ENCODE measurements at regions not wholly inside any gene's neighbourhood (a gene's known extent, or its start where the extent isn't known, plus 50 kb on each side); places are given as distances from the start of the nearest gene placed in this dataset.

GRCh38 chr4:30350288-30350687, 369.9 kb upstream of the PCDH7 start:
- no peak for FAIRE-seq

- FAIRE-seq = no peak
Observed at GRCh38 chr4:30354605-30355004, 365.6 kb upstream of the PCDH7 start.

GRCh38 chr4:30362436-30362835, 357.7 kb upstream of the PCDH7 start:
- no peak for FAIRE-seq

- FAIRE-seq = no peak
Observed at GRCh38 chr4:30370105-30370504, 350.1 kb upstream of the PCDH7 start.

DNA sequence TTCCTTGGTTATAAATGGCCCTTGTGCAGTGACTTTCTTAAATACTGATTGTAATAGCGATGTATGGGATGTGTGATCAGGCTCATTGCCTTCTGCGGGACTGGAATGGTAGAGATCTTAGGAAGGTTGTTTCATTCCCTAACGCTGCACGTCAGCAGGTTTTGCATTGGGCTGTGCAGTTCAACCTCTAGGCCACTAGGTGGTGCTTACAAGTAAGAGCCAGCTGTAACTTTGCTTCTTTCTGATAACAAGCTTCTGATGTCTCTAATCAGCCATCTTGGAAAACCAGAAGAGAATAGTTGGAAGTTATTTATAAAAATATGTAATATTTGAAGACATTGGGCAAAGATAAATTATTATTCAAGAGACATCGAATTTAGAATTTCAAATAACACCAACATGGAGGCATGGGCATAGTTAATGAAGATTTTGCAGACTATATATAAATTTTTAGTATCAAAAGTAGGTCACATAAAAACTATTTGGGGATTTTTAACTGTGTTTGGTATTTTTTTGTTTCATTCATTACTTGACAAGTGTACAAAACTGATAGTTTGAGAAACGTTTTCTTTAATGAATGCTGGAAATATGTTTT, 339.7 kb upstream of the PCDH7 start:
- FAIRE-seq = peak; percentile 44

GRCh38 chr4:30385650-30386049, 334.5 kb upstream of the PCDH7 start:
- no peak for FAIRE-seq

DNA sequence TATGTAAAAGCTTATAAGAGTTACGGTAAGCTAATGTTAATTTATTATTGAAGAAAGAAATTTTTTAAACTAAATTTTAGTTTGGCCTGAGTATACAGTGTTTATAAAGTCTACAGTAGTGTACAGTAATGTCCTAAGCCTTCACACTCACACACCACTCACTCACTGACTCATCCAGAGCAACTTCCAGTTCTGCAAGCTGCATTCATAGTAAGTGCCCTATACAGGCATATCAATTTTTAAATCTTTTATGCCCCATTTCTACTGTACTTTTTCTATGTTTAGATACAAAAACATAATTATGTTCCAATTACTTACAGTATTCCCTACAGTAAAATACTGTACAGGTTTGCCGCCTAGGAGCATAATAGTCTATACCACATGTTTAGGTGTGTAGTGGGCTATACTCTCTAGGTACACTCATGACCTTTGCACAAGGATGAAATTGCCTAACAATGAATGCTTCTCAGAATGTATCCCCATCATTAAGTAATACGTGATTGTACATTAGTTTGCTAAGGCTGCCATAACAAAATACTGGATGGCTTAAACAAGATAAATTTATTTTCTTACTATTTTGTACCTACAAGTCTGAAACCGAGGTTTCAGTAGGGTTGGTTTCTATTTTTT, 333.8 kb upstream of the PCDH7 start:
- FAIRE-seq = no peak

DNA sequence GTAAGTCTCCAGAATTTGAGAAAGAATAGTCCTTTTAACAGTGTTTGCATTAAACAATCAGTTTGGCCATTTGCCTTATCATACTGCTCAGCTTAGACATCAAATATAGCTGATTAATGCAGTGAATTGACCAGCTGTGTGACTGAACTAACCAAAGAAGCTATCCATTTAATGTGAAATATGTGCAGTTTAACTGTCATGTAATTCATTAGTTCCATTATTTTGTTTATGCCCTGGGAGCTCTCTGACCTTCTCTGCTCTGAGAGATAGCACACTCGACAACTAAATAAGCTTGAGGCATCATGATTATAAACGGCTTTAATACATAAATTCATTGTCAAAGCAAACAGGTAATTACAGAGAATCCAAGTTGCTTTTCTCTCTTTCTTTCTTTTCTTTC, 324.3 kb upstream of the PCDH7 start:
- no peak for FAIRE-seq

DNA sequence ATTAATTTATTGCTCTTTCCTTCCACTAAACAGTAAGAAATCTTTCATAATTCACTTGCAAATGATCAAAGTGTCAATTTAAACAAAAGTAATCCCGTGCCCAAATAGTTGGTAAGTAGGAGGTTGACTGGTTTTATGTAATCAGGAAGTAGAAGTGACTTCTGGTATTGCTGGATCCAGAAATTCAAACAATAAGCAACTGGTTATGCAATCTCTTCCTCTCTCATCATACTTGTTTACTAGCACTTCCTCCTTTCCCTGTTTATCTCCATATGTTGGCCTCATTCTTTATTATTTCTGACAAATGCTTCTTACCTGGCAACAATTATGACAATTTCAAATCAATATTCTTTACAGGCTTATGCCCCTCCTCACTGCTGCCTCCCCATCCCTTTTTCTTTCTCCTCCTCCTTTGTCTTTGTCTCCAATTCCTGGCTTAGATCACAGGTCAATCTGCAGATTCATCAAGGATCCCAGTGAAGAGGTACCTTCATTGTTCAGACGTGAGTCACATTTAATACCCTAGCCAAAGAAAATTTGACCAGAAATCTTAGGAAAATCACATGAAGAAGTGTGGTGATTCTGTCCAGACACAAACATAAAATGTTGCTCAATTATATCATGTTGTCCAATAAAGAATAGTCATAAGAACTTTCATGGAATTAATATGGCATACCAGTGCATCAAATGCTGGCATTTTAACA, 323.2 kb upstream of the PCDH7 start:
- no peak for FAIRE-seq

DNA sequence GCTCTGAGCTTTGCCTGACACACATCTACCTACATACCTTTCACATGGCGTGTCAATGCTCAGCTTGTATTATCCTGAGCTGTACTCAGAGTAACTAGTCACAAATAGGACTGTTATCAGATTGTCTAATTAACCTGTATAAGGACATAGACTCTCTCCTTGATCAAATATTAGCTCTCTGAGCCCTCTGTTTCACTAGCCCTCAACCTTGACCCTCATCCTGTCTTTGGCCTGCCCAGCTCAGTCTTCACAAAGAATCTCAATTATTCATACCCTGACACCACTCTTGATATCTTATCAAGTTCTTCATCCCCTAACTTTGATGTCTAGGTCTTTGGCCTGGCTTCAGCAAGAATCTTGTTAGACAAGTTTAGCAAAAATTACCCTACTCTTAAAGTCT, 320.7 kb upstream of the PCDH7 start:
- FAIRE-seq = no peak

DNA sequence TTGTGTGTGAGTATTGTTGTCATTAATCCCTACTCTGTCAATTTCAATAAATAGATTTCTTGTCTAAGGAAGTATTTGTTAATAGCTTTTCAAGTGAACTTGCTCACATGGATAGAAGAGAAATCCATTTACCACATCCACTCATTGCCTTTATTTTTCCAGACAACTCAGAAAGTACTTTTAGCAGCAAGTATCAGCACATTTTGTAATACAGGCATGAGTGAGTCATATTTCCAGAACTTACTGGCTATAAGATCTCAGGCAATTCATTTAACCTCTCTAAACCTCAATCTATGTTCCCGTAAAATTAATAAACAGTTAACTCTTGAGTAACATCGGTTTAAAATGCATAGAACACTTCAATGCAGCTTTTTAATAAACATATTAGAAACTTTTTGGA, 317.9 kb upstream of the PCDH7 start:
- FAIRE-seq = no peak

DNA sequence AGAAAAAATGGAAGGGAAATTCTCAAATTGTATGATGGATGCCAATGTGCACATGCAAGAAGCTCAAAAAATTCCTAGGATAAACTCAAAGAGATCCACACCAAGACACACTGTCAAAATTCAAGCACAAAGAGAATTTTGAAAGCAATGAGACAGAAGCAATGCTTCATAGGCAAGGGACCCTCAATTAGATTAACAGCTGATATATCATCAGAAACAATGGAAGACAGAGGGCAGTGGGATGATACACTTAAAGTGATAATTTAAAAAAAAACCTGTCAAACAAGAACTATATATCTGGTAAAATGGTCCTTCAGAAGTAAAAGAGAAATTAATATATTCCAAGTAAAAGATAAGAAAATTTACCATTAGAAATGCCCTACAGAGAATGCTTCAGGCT, 306.3 kb upstream of the PCDH7 start:
- no peak for FAIRE-seq

DNA sequence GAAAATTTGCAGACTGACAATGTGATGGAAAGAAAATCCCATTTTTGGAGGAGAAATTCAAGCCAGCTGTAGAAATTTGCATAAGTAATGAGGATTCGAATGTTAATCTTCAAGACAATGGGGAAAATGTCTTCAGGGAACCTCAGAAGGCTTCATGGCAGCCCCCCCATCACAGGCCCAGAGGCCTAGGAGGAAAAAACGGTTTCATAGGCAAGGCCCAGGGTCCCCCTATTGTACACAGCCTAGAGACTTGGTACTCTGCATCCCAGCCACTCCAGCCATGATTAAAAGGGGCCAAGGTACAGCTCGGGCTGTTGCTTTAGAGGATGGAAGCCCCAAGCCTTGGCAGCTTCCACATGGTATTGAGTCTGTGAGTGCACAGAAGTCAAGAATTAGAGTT, 303.6 kb upstream of the PCDH7 start:
- FAIRE-seq = no peak

- FAIRE-seq = no peak
Observed at GRCh38 chr4:30427932-30428331, 292.2 kb upstream of the PCDH7 start.

GRCh38 chr4:30429813-30430761, 290.1 kb upstream of the PCDH7 start:
- FAIRE-seq = no peak

DNA sequence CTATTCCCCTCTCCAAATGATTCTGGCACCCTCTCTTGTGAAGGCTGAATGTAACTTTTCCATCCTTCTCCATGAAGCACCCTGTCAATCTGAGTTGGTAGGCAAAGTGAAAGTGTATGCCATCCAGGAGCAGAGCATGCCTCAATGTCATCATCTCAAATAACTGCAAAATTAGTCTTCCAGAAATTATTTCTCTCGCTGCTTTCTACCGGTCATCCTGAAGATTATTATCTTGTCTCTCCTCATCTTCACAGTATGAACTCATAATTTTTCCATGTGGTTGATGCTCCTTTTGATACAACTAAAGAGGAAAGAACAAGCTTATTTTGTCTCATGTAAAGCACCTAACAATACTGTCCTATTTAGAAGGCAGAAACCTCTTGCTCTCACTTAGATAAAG, 285.5 kb upstream of the PCDH7 start:
- no peak for FAIRE-seq

DNA sequence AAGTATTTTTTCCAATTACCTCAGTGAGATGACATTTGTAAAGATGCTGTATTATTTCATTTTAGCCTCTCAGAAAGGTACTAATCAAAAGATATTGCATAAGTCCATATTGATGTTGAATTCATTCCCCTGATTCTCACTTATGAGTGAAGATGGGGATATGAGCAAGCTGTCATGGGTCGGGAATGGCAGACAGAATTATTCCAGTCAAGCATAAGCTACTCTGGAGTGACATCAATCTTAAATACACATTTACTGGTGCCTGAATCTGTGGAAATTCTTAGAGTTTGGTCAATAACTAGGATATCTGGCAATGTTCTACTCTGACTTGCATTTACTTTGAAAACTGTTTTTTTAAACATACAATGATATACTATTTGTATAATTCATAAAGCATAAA, 283.8 kb upstream of the PCDH7 start:
- FAIRE-seq = no peak

GRCh38 chr4:30437316-30437715, 282.9 kb upstream of the PCDH7 start:
- FAIRE-seq = no peak

DNA sequence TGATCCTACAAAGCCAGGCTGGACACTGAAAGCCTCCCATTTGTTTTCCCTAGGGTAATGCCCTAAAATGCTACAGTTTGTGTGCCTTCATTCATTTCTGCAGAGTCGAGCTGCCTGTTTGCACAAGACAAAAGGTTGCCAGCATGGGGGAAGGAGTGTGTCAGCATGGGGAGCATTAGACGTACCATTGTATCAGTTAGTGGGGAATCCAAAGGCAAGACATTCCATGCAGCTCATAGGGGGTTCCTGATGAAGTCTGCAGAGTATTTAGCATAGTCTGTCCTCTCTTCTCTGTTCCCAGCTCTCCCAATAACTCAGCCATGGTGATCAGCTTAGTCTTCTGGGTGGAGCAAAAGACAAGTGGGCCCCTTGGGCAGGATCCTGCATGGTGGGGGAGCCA, 276.9 kb upstream of the PCDH7 start:
- no peak for FAIRE-seq

GRCh38 chr4:30450474-30450873, 269.7 kb upstream of the PCDH7 start:
- FAIRE-seq = no peak

GRCh38 chr4:30454504-30454903, 265.7 kb upstream of the PCDH7 start:
- FAIRE-seq = no peak

GRCh38 chr4:30456716-30457115, 263.5 kb upstream of the PCDH7 start:
- no peak for FAIRE-seq

DNA sequence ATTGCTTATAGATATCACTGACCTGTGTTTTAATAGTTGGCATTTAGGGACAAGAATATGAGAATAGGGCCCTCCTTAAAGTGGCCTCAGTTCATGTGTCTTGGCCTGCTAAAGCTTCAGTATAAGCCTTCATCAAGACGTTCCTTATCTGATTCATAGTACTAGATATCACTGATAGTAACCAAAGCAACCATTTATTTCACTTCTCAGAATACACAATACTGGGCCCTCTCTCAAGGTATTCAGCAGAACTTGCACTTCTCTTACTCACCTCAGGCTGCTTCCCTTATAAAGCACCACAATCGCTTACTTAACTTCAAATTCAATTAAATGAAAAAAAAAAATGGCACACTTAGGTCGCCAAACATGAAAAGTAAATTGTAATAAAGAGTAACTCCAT, 259.4 kb upstream of the PCDH7 start:
- FAIRE-seq = no peak
